ENCODE measurements at regions not wholly inside any gene's neighbourhood (a gene's known extent, or its start where the extent isn't known, plus 50 kb on each side); places are given as distances from the start of the nearest gene placed in this dataset.
A peak's percentile ranks its signal among the peaks of the same experiment; 100 is the strongest.

GRCh38 chr3:137217733-137218132 is 259.9 kb downstream of the IL20RB start:
- BruUV-seq (replicated peaks): no TSS peak
- H3K4me3 ChIP-seq (ENCODE audit: low read depth, low read length): no peak overlapping the region
- intact Hi-C loops (cut with micrococcal nuclease; ENCODE audit: unreplicated experiment): no loop called here
- no peaks in the 10 kb centered on the region for H3K4me1 ChIP-seq
- peak in 1 of 2 experiments; percentile 6 for DNase-seq
- no peaks in the 10 kb centered on the region for H3K36me3 Mint-ChIP-seq (ENCODE audit: insufficient read depth, unreplicated experiment)
- ChIA-PET POLR2A (no interaction called here), CTCF (no interaction called here)
- H3K27me3 ChIP-seq (replicated peaks; ENCODE audit: control insufficient read depth, insufficient read depth, low read length): no peaks in the 10 kb centered on the region
- H3K27ac Mint-ChIP-seq (ENCODE audit: unreplicated experiment): no peak overlapping the region
- no peaks in the 10 kb centered on the region for H3K4me1 Mint-ChIP-seq (ENCODE audit: low read depth, unreplicated experiment)
- H3K27me3 Mint-ChIP-seq (ENCODE audit: insufficient read depth, unreplicated experiment): peaks cover 12% of the 10 kb centered on the region
- peak; percentile 17 to 35 for TF ChIP-seq CTCF (IDR thresholded peaks at IDR 0.05; ENCODE audit: insufficient read depth in 1 of 2, low read depth in 1 of 2, low read length in 1 of 2, severe bottlenecking in 1 of 2, unreplicated experiment in 1 of 2)
- H3K36me3 ChIP-seq (ENCODE audit: control insufficient read depth, insufficient read depth, low read length): no peaks in the 10 kb centered on the region
- no peaks in the 10 kb centered on the region for H3K9me3 ChIP-seq
- H3K4me3 Mint-ChIP-seq (ENCODE audit: unreplicated experiment): no peak overlapping the region
- no peaks in the 10 kb centered on the region for H3K9me3 Mint-ChIP-seq (ENCODE audit: unreplicated experiment)

- Histone ChIP-seq H3K36me3 (ENCODE audit: control insufficient read depth, insufficient read depth, low read length) (no peaks in the 10 kb centered on the region), H3K9me3 (no peaks in the 10 kb centered on the region), H3K4me3 (ENCODE audit: low read depth, low read length) (no peak overlapping the region), H3K4me1 (no peaks in the 10 kb centered on the region), H3K27me3 (replicated peaks; ENCODE audit: control insufficient read depth, insufficient read depth, low read length) (no peaks in the 10 kb centered on the region)
- H3K9me3 Mint-ChIP-seq (ENCODE audit: unreplicated experiment): no peaks in the 10 kb centered on the region
- H3K27ac Mint-ChIP-seq (ENCODE audit: unreplicated experiment): no peak overlapping the region
- H3K36me3 Mint-ChIP-seq (ENCODE audit: insufficient read depth, unreplicated experiment): no peaks in the 10 kb centered on the region
- no TSS peak for BruUV-seq (replicated peaks)
- no peak for DNase-seq
- intact Hi-C loops (cut with micrococcal nuclease; ENCODE audit: unreplicated experiment): no loop called here
- H3K4me3 Mint-ChIP-seq (ENCODE audit: unreplicated experiment): no peak overlapping the region
- H3K4me1 Mint-ChIP-seq (ENCODE audit: low read depth, unreplicated experiment): no peaks in the 10 kb centered on the region
- ChIA-PET CTCF (no interaction called here), POLR2A (interaction anchor here (0.6 kb wide), 1 partner anchor 42 kb away, joined by 5 read pairs; no protein-coding TSS in a partner anchor)
- H3K27me3 Mint-ChIP-seq (ENCODE audit: insufficient read depth, unreplicated experiment): peaks cover 13% of the 10 kb centered on the region
- no peak for TF ChIP-seq CTCF (IDR thresholded peaks at IDR 0.05; ENCODE audit: insufficient read depth in 1 of 2, low read depth in 1 of 2, low read length in 1 of 2, severe bottlenecking in 1 of 2, unreplicated experiment in 1 of 2)
These were observed 262.1 kb downstream of the IL20RB start for GRCh38 chr3:137219801-137220445.

- Histone ChIP-seq H3K4me3 (ENCODE audit: low read depth, low read length) (no peak overlapping the region), H3K27me3 (replicated peaks; ENCODE audit: control insufficient read depth, insufficient read depth, low read length) (no peaks in the 10 kb centered on the region), H3K4me1 (no peaks in the 10 kb centered on the region), H3K9me3 (no peaks in the 10 kb centered on the region), H3K36me3 (ENCODE audit: control insufficient read depth, insufficient read depth, low read length) (no peaks in the 10 kb centered on the region)
- Mint-ChIP-seq H3K27me3 (ENCODE audit: insufficient read depth, unreplicated experiment) (peaks cover 17% of the 10 kb centered on the region), H3K27ac (ENCODE audit: unreplicated experiment) (no peak overlapping the region), H3K4me3 (ENCODE audit: unreplicated experiment) (no peak overlapping the region), H3K9me3 (ENCODE audit: unreplicated experiment) (no peaks in the 10 kb centered on the region), H3K36me3 (ENCODE audit: insufficient read depth, unreplicated experiment) (no peaks in the 10 kb centered on the region), H3K4me1 (ENCODE audit: low read depth, unreplicated experiment) (no peaks in the 10 kb centered on the region)
- TF ChIP-seq CTCF (IDR thresholded peaks at IDR 0.05; ENCODE audit: insufficient read depth in 1 of 2, low read depth in 1 of 2, low read length in 1 of 2, severe bottlenecking in 1 of 2, unreplicated experiment in 1 of 2): no peak
- no TSS peak for BruUV-seq (replicated peaks)
- ChIA-PET CTCF (no interaction called here), POLR2A (no interaction called here)
- intact Hi-C loops (cut with micrococcal nuclease; ENCODE audit: unreplicated experiment): no loop called here
- no peak for DNase-seq
These were observed 265.0 kb downstream of the IL20RB start for GRCh38 chr3:137222736-137223225.

All from Caco-2 (cell line).